Keratinocyte (primary cell): ENCODE measurements at regions not wholly inside any gene's neighbourhood (a gene's known extent, or its start where the extent isn't known, plus 50 kb on each side); places are given as distances from the start of the nearest gene placed in this dataset.

ENCODE experiments used
- DNase-seq: peaks from one replicate; pipeline ENCODE4 v3.0.0-alpha.2; 2011; ENCODE audit warnings: low read depth, missing footprints, low spot score
- FAIRE-seq: peaks from 2 replicates; lab custom pipeline; 2011; peaks lifted over from hg19 to GRCh38; lab: Jason Lieb, UNC
- H2AFZ ChIP-seq: 2 replicates; pipeline ENCODE4 v1.6.0; 2012; ENCODE audit warnings: low read length, control low read depth, inconsistent platforms; ENCODE audit not compliant: control insufficient read depth
- H3K27ac ChIP-seq: 2 replicates; pipeline ENCODE4 v1.5.1; 2011; ENCODE audit warnings: low read length; ENCODE audit not compliant: control insufficient read depth, insufficient read depth
- H3K27me3 ChIP-seq: 3 replicates; pipeline ENCODE4 v1.6.0; 2011; ENCODE audit warnings: low read length; ENCODE audit not compliant: control insufficient read depth, insufficient read depth; ENCODE audit errors: extremely low read depth
- H3K36me3 ChIP-seq, 2 experiments: 2 replicates in 1 of 2; 3 replicates in 1 of 2; pipeline ENCODE4 v1.5.1; 2011; ENCODE audit warnings: low read length in 2 of 2, mild to moderate bottlenecking in 1 of 2; ENCODE audit not compliant: control insufficient read depth in 2 of 2, insufficient read depth in 2 of 2; ENCODE audit errors: extremely low read depth in 1 of 2
- H3K4me1 ChIP-seq: 3 replicates; pipeline ENCODE4 v1.5.1; 2011; ENCODE audit warnings: low read length; ENCODE audit not compliant: control insufficient read depth, insufficient read depth; ENCODE audit errors: extremely low read depth
- H3K4me2 ChIP-seq: 3 replicates; pipeline ENCODE4 v1.6.0; 2011; ENCODE audit warnings: low read depth, low read length; ENCODE audit not compliant: control insufficient read depth, insufficient read depth; ENCODE audit errors: extremely low read depth
- H3K4me3 ChIP-seq, 3 experiments: fragments of 200-600 bp in 1 of 3; sonication (generic) in 1 of 3; 2 replicates in 2 of 3; 3 replicates in 1 of 3; pipeline ENCODE4 v1.5.1; 2011 to 2016; ENCODE audit warnings: low read length in 3 of 3, mild to moderate bottlenecking in 3 of 3, control low read depth in 2 of 3, inconsistent platforms in 1 of 3, low read depth in 1 of 3, mixed read lengths in 1 of 3, mixed run types in 1 of 3, moderate library complexity in 1 of 3; ENCODE audit not compliant: control insufficient read depth in 2 of 3, insufficient read depth in 2 of 3; ENCODE audit errors: extremely low read depth in 1 of 3
- H3K79me2 ChIP-seq: 2 replicates; pipeline ENCODE4 v1.6.0; 2012; ENCODE audit warnings: low read length; ENCODE audit not compliant: control insufficient read depth, insufficient read depth
- H3K9ac ChIP-seq: 3 replicates; pipeline ENCODE4 v1.6.0; 2011; ENCODE audit warnings: low read length; ENCODE audit not compliant: control insufficient read depth, insufficient read depth; ENCODE audit errors: extremely low read depth
- H3K9me1 ChIP-seq: 3 replicates; pipeline ENCODE4 v1.6.0; 2011; ENCODE audit warnings: low read length; ENCODE audit not compliant: control insufficient read depth, insufficient read depth; ENCODE audit errors: extremely low read depth
- H3K9me3 ChIP-seq: 2 replicates; pipeline ENCODE4 v1.5.1; 2012; ENCODE audit warnings: low read depth, low read length; ENCODE audit not compliant: control insufficient read depth
- H4K20me1 ChIP-seq: 3 replicates; pipeline ENCODE4 v1.6.0; 2011; ENCODE audit warnings: low read length; ENCODE audit not compliant: control insufficient read depth, insufficient read depth; ENCODE audit errors: extremely low read depth
- CTCF ChIP-seq, 3 experiments: IDR thresholded peaks in 1 of 3; conservative IDR thresholded peaks in 1 of 3; optimal IDR thresholded peaks in 1 of 3; 2 replicates in 2 of 3; 3 replicates in 1 of 3; pipeline versions ENCODE3 to v1.5.1; 2011; ENCODE audit warnings: low read length in 3 of 3, mild to moderate bottlenecking in 3 of 3, moderate library complexity in 2 of 3, control low read depth in 1 of 3, inconsistent platforms in 1 of 3; ENCODE audit not compliant: insufficient read depth in 2 of 3; ENCODE audit errors: extremely low read depth in 1 of 3
- EZH2 ChIP-seq: IDR thresholded peaks from one replicate; pipeline ENCODE4 v1.6.1; 2012; ENCODE audit warnings: inconsistent platforms, mild to moderate bottlenecking, low read length, moderate library complexity
- dilution Hi-C: fragments of 300-500 bp; cut with MboI; formaldehyde crosslinking; loops from one replicate; pipeline ENCODE4 v1.7.0; 2020; ENCODE audit warnings: low sequenced_read_pairs; ENCODE audit not compliant: extremely low pct_ligation_motif_present

GRCh38 chr22:48589901-48590300 lies 1237.8 kb downstream of the BRD1 start:
- no peaks in the 10 kb centered on the region for H3K27me3 ChIP-seq

DNA sequence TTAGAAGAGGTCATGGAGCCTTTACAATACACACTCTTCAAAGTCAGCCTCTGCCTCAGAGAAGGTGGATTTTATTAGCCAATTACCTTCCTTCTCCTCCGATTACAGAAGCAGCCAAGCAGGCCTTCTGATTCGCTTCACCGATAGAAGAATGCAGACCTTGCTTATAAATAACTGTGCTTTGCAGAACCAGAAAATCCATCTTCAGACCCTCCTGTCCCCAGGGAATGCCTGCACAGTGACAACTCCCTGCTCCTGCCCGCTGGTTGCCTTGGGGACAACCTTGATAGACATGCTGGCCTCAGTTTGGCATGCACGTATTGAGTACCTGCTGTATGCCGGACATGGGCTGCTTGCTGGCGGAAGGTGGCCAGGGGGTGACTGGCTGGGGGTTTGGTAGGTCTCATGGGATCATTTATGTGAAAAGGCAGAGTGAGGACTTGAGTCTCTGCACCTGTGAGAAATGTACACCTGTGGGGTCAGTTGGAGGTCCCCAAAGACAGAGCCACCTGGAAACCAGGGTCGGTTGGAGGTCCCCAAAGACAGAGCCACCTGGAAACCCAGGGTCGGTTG lies 1238.7 kb downstream of the BRD1 start:
- dilution Hi-C loops, result no loop called here
- Histone ChIP-seq H3K9me3 (peaks cover 34% of the 10 kb centered on the region), H3K79me2 (no peaks in the 10 kb centered on the region), H3K4me1 (no peaks in the 10 kb centered on the region), H2AFZ (no peak overlapping the region), H4K20me1 (no peaks in the 10 kb centered on the region), H3K4me3 (no peak overlapping the region), H3K9ac (no peak overlapping the region), H3K36me3 (no peaks in the 10 kb centered on the region), H3K27me3 (no peaks in the 10 kb centered on the region), H3K4me2 (no peak overlapping the region), H3K27ac (no peak overlapping the region), H3K9me1 (no peaks in the 10 kb centered on the region)
- DNase-seq, result no peak
- TF ChIP-seq EZH2, result no peak
- TF ChIP-seq CTCF (optimal IDR thresholded peaks at IDR 0.05 in 1 of 3, IDR thresholded peaks at IDR 0.05 in 1 of 3, conservative IDR thresholded peaks at IDR 0.05 in 1 of 3; ENCODE audit: extremely low read depth in 1 of 3, insufficient read depth in 2 of 3, low read length in 3 of 3), result no peak
- FAIRE-seq, result no peak

More at GRCh38 chr22:48589901-48590300, 1237.8 kb downstream of the BRD1 start:
- H3K4me3 ChIP-seq, result no peak overlapping the region
- DNase-seq (no peak), FAIRE-seq (no peak)
- TF ChIP-seq EZH2 (no peak), CTCF (optimal IDR thresholded peaks at IDR 0.05 in 1 of 3, IDR thresholded peaks at IDR 0.05 in 1 of 3, conservative IDR thresholded peaks at IDR 0.05 in 1 of 3; ENCODE audit: extremely low read depth in 1 of 3, insufficient read depth in 2 of 3, low read length in 3 of 3) (no peak)
- H3K9ac ChIP-seq, result no peak overlapping the region
- no peaks in the 10 kb centered on the region for H3K4me1 ChIP-seq
- H3K9me3 ChIP-seq, result peaks cover 26% of the 10 kb centered on the region
- dilution Hi-C loops, result no loop called here
- no peaks in the 10 kb centered on the region for H3K9me1 ChIP-seq
- H3K36me3 ChIP-seq, result no peaks in the 10 kb centered on the region
- no peaks in the 10 kb centered on the region for H3K79me2 ChIP-seq
- H3K4me2 ChIP-seq, result no peak overlapping the region
- H3K27ac ChIP-seq, result no peak overlapping the region
- no peak overlapping the region for H2AFZ ChIP-seq
- no peaks in the 10 kb centered on the region for H4K20me1 ChIP-seq
